Gastroesophageal sphincter (tissue), 4 donors: ENCODE measurements at regions not wholly inside any gene's neighbourhood (a gene's known extent, or its start where the extent isn't known, plus 50 kb on each side); places are given as distances from the start of the nearest gene placed in this dataset.

Experiments used
- ATAC-seq: fragments of 150-250 bp; one replicate; pipeline ENCODE4 v1.9.1; 2016; ENCODE audit warnings: mild to moderate bottlenecking, moderate library complexity
- H3K27ac ChIP-seq, 4 donors: fragments of 200-600 bp; sonication (generic) in 3 of 4; 1 replicate in 3 of 4; 2 replicates in 1 of 4; pipeline ENCODE4 v1.5.1; 2016 to 2019
- H3K27me3 ChIP-seq: fragments of 200-600 bp; sonication (generic); one replicate; pipeline ENCODE4 v1.5.1; 2019
- H3K36me3 ChIP-seq, 2 donors: fragments of 200-600 bp; sonication (generic); one replicate each; pipeline ENCODE4 v1.5.1; 2019; ENCODE audit warnings: control low read depth in 1 of 2
- H3K4me1 ChIP-seq, 3 donors: fragments of 200-600 bp; sonication (generic); 1 replicate in 2 of 3; 2 replicates in 1 of 3; pipeline ENCODE4 v1.5.1; 2016 to 2019; ENCODE audit warnings: control low read depth in 2 of 3
- H3K4me3 ChIP-seq, 2 donors: fragments of 200-600 bp; sonication (generic); one replicate each; pipeline ENCODE4 v1.5.1; 2019; ENCODE audit warnings: mild to moderate bottlenecking in 1 of 2, moderate library complexity in 1 of 2
- H3K9me3 ChIP-seq, 3 donors: fragments of 200-600 bp; sonication (generic); one replicate each; pipeline ENCODE4 v1.5.1; 2017 to 2019; ENCODE audit warnings: control low read depth in 2 of 3
- EP300 ChIP-seq: sonication (generic); formaldehyde crosslinking; IDR thresholded peaks from one replicate; pipeline ENCODE4 v1.6.1; 2017; ENCODE audit warnings: antibody characterized with exemption, mild to moderate bottlenecking
- POLR2A ChIP-seq, 2 donors: fragments of 450-650 bp; IDR thresholded peaks; one replicate each; pipeline ENCODE4 v1.6.1; 2017; ENCODE audit warnings: antibody characterized with exemption in 2 of 2, mild to moderate bottlenecking in 2 of 2, moderate library complexity in 1 of 2
- POLR2AphosphoS5 ChIP-seq: sonication (generic); formaldehyde crosslinking; IDR thresholded peaks from one replicate; pipeline ENCODE4 v1.6.1; 2017; ENCODE audit warnings: antibody characterized with exemption
- WGBS, 2 donors: methylation state at CpG; one replicate each; pipeline ENCODE4 v1.1.5; 2018; ENCODE audit warnings: low coverage in 1 of 2; 5-methylcytosine and 5-hydroxymethylcytosine counted together
- TF ChIP-seq, protein P1 (sequence below), 4 experiments: fragments of 200-600 bp in 2 of 4; fragments of 450-650 bp in 2 of 4; sonication (generic) in 1 of 4; IDR thresholded peaks; one replicate each; pipeline ENCODE4 v1.5.1; 2017 to 2019; ENCODE audit warnings: antibody characterized with exemption in 4 of 4, mild to moderate bottlenecking in 2 of 4, moderate library complexity in 2 of 4

- no peak for ATAC-seq
- no peaks in the 10 kb centered on the region for H3K36me3 ChIP-seq
- no peaks in the 10 kb centered on the region for H3K27me3 ChIP-seq
- H3K27ac ChIP-seq: no peak overlapping the region
- WGBS, 2 donors: 69 to 73% methylated on average over 2 of the region's 2 CpGs
- no peak for TF ChIP-seq POLR2A (IDR thresholded peaks at IDR 0.05)
- TF ChIP-seq EP300: no peak
- TF ChIP-seq, protein P1, sequence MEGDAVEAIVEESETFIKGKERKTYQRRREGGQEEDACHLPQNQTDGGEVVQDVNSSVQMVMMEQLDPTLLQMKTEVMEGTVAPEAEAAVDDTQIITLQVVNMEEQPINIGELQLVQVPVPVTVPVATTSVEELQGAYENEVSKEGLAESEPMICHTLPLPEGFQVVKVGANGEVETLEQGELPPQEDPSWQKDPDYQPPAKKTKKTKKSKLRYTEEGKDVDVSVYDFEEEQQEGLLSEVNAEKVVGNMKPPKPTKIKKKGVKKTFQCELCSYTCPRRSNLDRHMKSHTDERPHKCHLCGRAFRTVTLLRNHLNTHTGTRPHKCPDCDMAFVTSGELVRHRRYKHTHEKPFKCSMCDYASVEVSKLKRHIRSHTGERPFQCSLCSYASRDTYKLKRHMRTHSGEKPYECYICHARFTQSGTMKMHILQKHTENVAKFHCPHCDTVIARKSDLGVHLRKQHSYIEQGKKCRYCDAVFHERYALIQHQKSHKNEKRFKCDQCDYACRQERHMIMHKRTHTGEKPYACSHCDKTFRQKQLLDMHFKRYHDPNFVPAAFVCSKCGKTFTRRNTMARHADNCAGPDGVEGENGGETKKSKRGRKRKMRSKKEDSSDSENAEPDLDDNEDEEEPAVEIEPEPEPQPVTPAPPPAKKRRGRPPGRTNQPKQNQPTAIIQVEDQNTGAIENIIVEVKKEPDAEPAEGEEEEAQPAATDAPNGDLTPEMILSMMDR (IDR thresholded peaks at IDR 0.05): no peak
- TF ChIP-seq POLR2AphosphoS5: no peak
- H3K9me3 ChIP-seq: no peaks in the 10 kb centered on the region
- H3K4me1 ChIP-seq: no peaks in the 10 kb centered on the region
- no peak overlapping the region for H3K4me3 ChIP-seq
Observed at GRCh38 chr1:190658907-190659306, 181.2 kb upstream of the BRINP3 start.

- Histone ChIP-seq H3K27ac (no peak overlapping the region), H3K9me3 (no peaks in the 10 kb centered on the region), H3K4me3 (no peak overlapping the region), H3K27me3 (no peaks in the 10 kb centered on the region), H3K4me1 (no peaks in the 10 kb centered on the region), H3K36me3 (no peaks in the 10 kb centered on the region)
- 92 to 100% methylated on average over 1 of the region's 1 CpG for WGBS, 2 donors
- no peak for TF ChIP-seq POLR2AphosphoS5
- TF ChIP-seq POLR2A (IDR thresholded peaks at IDR 0.05): no peak
- TF ChIP-seq, protein P1 (IDR thresholded peaks at IDR 0.05): no peak
- no peak for TF ChIP-seq EP300
- no peak for ATAC-seq
Observed at GRCh38 chr1:190663962-190664361, 186.3 kb upstream of the BRINP3 start.

DNA sequence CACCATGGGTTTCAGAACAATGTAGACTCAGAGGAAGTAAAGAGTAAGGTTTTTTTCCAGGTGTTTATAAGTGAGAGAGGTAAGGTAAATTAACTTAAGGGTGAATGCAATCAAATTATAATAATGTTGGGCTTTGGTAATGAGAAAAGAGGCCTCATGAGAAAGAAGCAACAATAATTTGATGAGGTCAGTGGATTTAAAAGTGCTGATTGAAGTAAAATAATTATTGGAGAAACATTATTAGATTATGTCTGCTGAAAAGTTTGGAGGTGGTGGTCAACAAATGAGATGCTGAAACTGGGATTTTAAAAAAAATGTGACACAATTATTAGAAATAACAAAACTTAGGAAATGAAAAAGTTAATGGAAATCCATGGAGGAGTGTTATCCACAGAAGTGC is 187.4 kb upstream of the BRINP3 start:
- ATAC-seq: no peak
- H3K36me3 ChIP-seq: no peaks in the 10 kb centered on the region
- no peak overlapping the region for H3K4me3 ChIP-seq
- no peaks in the 10 kb centered on the region for H3K4me1 ChIP-seq
- no peak overlapping the region for H3K27ac ChIP-seq
- TF ChIP-seq, protein P1 (IDR thresholded peaks at IDR 0.05): no peak
- TF ChIP-seq POLR2A (IDR thresholded peaks at IDR 0.05): no peak
- TF ChIP-seq POLR2AphosphoS5: no peak
- no peak for TF ChIP-seq EP300
- H3K9me3 ChIP-seq: no peaks in the 10 kb centered on the region
- H3K27me3 ChIP-seq: no peaks in the 10 kb centered on the region

- H3K9me3 ChIP-seq: no peaks in the 10 kb centered on the region
- no peak for ATAC-seq
- H3K4me3 ChIP-seq: no peak overlapping the region
Observed at GRCh38 chr1:190667914-190668313, 190.2 kb upstream of the BRINP3 start.

GRCh38 chr1:190679044-190679443 is 201.4 kb upstream of the BRINP3 start:
- TF ChIP-seq, protein P1 (IDR thresholded peaks at IDR 0.05): no peak
- TF ChIP-seq POLR2AphosphoS5: no peak
- WGBS, 2 donors: 46 to 76% methylated on average over 4 of the region's 4 CpGs
- ATAC-seq: no peak
- Histone ChIP-seq H3K4me1 (peaks cover 0 to 8% (median 0%) of the 10 kb centered on the region in 3 donors), H3K4me3 (no peak overlapping the region), H3K27ac (no peak overlapping the region), H3K27me3 (no peaks in the 10 kb centered on the region), H3K36me3 (no peaks in the 10 kb centered on the region), H3K9me3 (peaks cover 0 to 10% (median 0%) of the 10 kb centered on the region in 3 donors)

More at GRCh38 chr1:190667914-190668313, 190.2 kb upstream of the BRINP3 start:
- H3K27me3 ChIP-seq: no peaks in the 10 kb centered on the region
- TF ChIP-seq, protein P1 (IDR thresholded peaks at IDR 0.05): no peak
- TF ChIP-seq POLR2AphosphoS5: no peak
- no peak for TF ChIP-seq POLR2A (IDR thresholded peaks at IDR 0.05)
- TF ChIP-seq EP300: no peak
- H3K27ac ChIP-seq: no peak overlapping the region
- no peaks in the 10 kb centered on the region for H3K4me1 ChIP-seq
- H3K36me3 ChIP-seq: no peaks in the 10 kb centered on the region
